ENCODE measurements at regions not wholly inside any gene's neighbourhood (a gene's known extent, or its start where the extent isn't known, plus 50 kb on each side); places are given as distances from the start of the nearest gene placed in this dataset.

- Histone ChIP-seq H2AFZ (ENCODE audit: low read length) (peak overlapping the region; percentile 76), H2BK12ac (ENCODE audit: low read length) (no peak overlapping the region), H3K4ac (ENCODE audit: low read length) (no peak overlapping the region), H3K9me3 (replicated peaks in 1 of 2; ENCODE audit: control insufficient read depth in 2 of 2, insufficient read depth in 1 of 2, low read depth in 1 of 2, low read length in 2 of 2) (no peaks in the 10 kb centered on the region), H3K18ac (ENCODE audit: low read length) (no peak overlapping the region), H3K27me3 (ENCODE audit: control insufficient read depth in 3 of 3, insufficient read depth in 3 of 3, low read depth in 1 of 3, low read length in 3 of 3) (no peaks in the 10 kb centered on the region), H2BK15ac (ENCODE audit: low read length) (no peak overlapping the region), H3K4me2 (ENCODE audit: insufficient read depth, low read length, poor library complexity, severe bottlenecking) (no peak overlapping the region), H3K14ac (ENCODE audit: low read length) (no peak overlapping the region), H4K8ac (ENCODE audit: low read depth, low read length) (no peak overlapping the region), H2AK5ac (ENCODE audit: low read depth, low read length) (no peak overlapping the region), H3K4me3 (ENCODE audit: low read length in 2 of 2) (no peak overlapping the region), H3K4me1 (ENCODE audit: control insufficient read depth in 2 of 2, insufficient read depth in 1 of 2, low read depth in 1 of 2, low read length in 2 of 2) (peaks cover 4 to 7% of the 10 kb centered on the region in 2 donors), H4K91ac (ENCODE audit: low read depth, low read length, poor library complexity) (no peak overlapping the region), H2BK120ac (ENCODE audit: low read depth, low read length) (no peak overlapping the region), H3K27ac (replicated peaks; ENCODE audit: low read length) (no peak overlapping the region), H3K9ac (ENCODE audit: low read depth, low read length, poor library complexity) (no peak overlapping the region), H3K79me1 (ENCODE audit: low read depth, low read length) (no peaks in the 10 kb centered on the region), H2BK5ac (ENCODE audit: low read length) (no peak overlapping the region), H3K23ac (ENCODE audit: low read depth, low read length, poor library complexity) (no peak overlapping the region), H3K36me3 (replicated peaks in 1 of 2; ENCODE audit: control insufficient read depth in 2 of 2, insufficient read depth in 2 of 2, low read length in 2 of 2) (no peaks in the 10 kb centered on the region)
- WGBS, 2 donors (ENCODE audit: extremely low coverage in 2 of 2, insufficient read length in 2 of 2, insufficient replicate concordance in 1 of 2): no CpG with 5 or more reads among the region's 9 CpGs
- no peak for DNase-seq (ENCODE audit: low spot score)
Measured at GRCh38 chr2:64260817-64261216, 116.6 kb upstream of the PELI1 start.

GRCh38 chr2:64262071-64262470 lies 117.9 kb upstream of the PELI1 start:
- no peak overlapping the region for H3K23ac ChIP-seq (ENCODE audit: low read depth, low read length, poor library complexity)
- no peak overlapping the region for H4K91ac ChIP-seq (ENCODE audit: low read depth, low read length, poor library complexity)
- DNase-seq (ENCODE audit: low spot score): no peak
- no peak overlapping the region for H3K4me2 ChIP-seq (ENCODE audit: insufficient read depth, low read length, poor library complexity, severe bottlenecking)
- no peak overlapping the region for H2AK5ac ChIP-seq (ENCODE audit: low read depth, low read length)
- H3K36me3 ChIP-seq (replicated peaks in 1 of 2; ENCODE audit: control insufficient read depth in 2 of 2, insufficient read depth in 2 of 2, low read length in 2 of 2): no peaks in the 10 kb centered on the region
- H3K14ac ChIP-seq (ENCODE audit: low read length): no peak overlapping the region
- H3K4me3 ChIP-seq (ENCODE audit: low read length in 2 of 2): no peak overlapping the region
- no peak overlapping the region for H4K8ac ChIP-seq (ENCODE audit: low read depth, low read length)
- no peak overlapping the region for H3K27ac ChIP-seq (replicated peaks; ENCODE audit: low read length)
- no peak overlapping the region for H3K18ac ChIP-seq (ENCODE audit: low read length)
- no peak overlapping the region for H2BK12ac ChIP-seq (ENCODE audit: low read length)
- no peak overlapping the region for H2BK15ac ChIP-seq (ENCODE audit: low read length)
- no peak overlapping the region for H2BK120ac ChIP-seq (ENCODE audit: low read depth, low read length)
- H2AFZ ChIP-seq (ENCODE audit: low read length): no peak overlapping the region
- no peak overlapping the region for H3K4ac ChIP-seq (ENCODE audit: low read length)
- no peak overlapping the region for H3K9ac ChIP-seq (ENCODE audit: low read depth, low read length, poor library complexity)
- H3K27me3 ChIP-seq (ENCODE audit: control insufficient read depth in 3 of 3, insufficient read depth in 3 of 3, low read depth in 1 of 3, low read length in 3 of 3): no peaks in the 10 kb centered on the region
- peaks cover 0 to 2% of the 10 kb centered on the region in 2 donors for H3K9me3 ChIP-seq (replicated peaks in 1 of 2; ENCODE audit: control insufficient read depth in 2 of 2, insufficient read depth in 1 of 2, low read depth in 1 of 2, low read length in 2 of 2)
- peaks cover 4 to 7% of the 10 kb centered on the region in 2 donors for H3K4me1 ChIP-seq (ENCODE audit: control insufficient read depth in 2 of 2, insufficient read depth in 1 of 2, low read depth in 1 of 2, low read length in 2 of 2)
- H2BK5ac ChIP-seq (ENCODE audit: low read length): no peak overlapping the region
- WGBS, 2 donors (ENCODE audit: extremely low coverage in 2 of 2, insufficient read length in 2 of 2, insufficient replicate concordance in 1 of 2): no CpG with 5 or more reads among the region's 3 CpGs
- no peaks in the 10 kb centered on the region for H3K79me1 ChIP-seq (ENCODE audit: low read depth, low read length)

- no peak overlapping the region for H4K91ac ChIP-seq (ENCODE audit: low read depth, low read length, poor library complexity)
- H3K79me1 ChIP-seq (ENCODE audit: low read depth, low read length): no peaks in the 10 kb centered on the region
- no peak for DNase-seq (ENCODE audit: low spot score)
- no peak overlapping the region for H2BK5ac ChIP-seq (ENCODE audit: low read length)
- H4K8ac ChIP-seq (ENCODE audit: low read depth, low read length): no peak overlapping the region
- no peak overlapping the region for H3K27ac ChIP-seq (replicated peaks; ENCODE audit: low read length)
- H2BK120ac ChIP-seq (ENCODE audit: low read depth, low read length): no peak overlapping the region
- no CpG with 5 or more reads among the region's 3 CpGs for WGBS, 2 donors (ENCODE audit: extremely low coverage in 2 of 2, insufficient read length in 2 of 2, insufficient replicate concordance in 1 of 2)
- no peak overlapping the region for H3K4me3 ChIP-seq (ENCODE audit: low read length in 2 of 2)
- H2AK5ac ChIP-seq (ENCODE audit: low read depth, low read length): no peak overlapping the region
- H2BK15ac ChIP-seq (ENCODE audit: low read length): no peak overlapping the region
- no peak overlapping the region for H3K4ac ChIP-seq (ENCODE audit: low read length)
- H3K4me2 ChIP-seq (ENCODE audit: insufficient read depth, low read length, poor library complexity, severe bottlenecking): no peak overlapping the region
- H3K9me3 ChIP-seq (replicated peaks in 1 of 2; ENCODE audit: control insufficient read depth in 2 of 2, insufficient read depth in 1 of 2, low read depth in 1 of 2, low read length in 2 of 2): peaks cover 0 to 2% of the 10 kb centered on the region in 2 donors
- no peak overlapping the region for H3K18ac ChIP-seq (ENCODE audit: low read length)
- no peak overlapping the region for H3K9ac ChIP-seq (ENCODE audit: low read depth, low read length, poor library complexity)
- H3K23ac ChIP-seq (ENCODE audit: low read depth, low read length, poor library complexity): no peak overlapping the region
- H3K14ac ChIP-seq (ENCODE audit: low read length): no peak overlapping the region
- no peaks in the 10 kb centered on the region for H3K36me3 ChIP-seq (replicated peaks in 1 of 2; ENCODE audit: control insufficient read depth in 2 of 2, insufficient read depth in 2 of 2, low read length in 2 of 2)
- H3K27me3 ChIP-seq (ENCODE audit: control insufficient read depth in 3 of 3, insufficient read depth in 3 of 3, low read depth in 1 of 3, low read length in 3 of 3): no peaks in the 10 kb centered on the region
- peaks cover 7 to 9% of the 10 kb centered on the region in 2 donors for H3K4me1 ChIP-seq (ENCODE audit: control insufficient read depth in 2 of 2, insufficient read depth in 1 of 2, low read depth in 1 of 2, low read length in 2 of 2)
- H2BK12ac ChIP-seq (ENCODE audit: low read length): no peak overlapping the region
- H2AFZ ChIP-seq (ENCODE audit: low read length): no peak overlapping the region
Measured at GRCh38 chr2:64262816-64263215, 118.6 kb upstream of the PELI1 start.

GRCh38 chr2:64263315-64263714 lies 119.1 kb upstream of the PELI1 start:
- H3K4me2 ChIP-seq (ENCODE audit: insufficient read depth, low read length, poor library complexity, severe bottlenecking): no peak overlapping the region
- no peak for DNase-seq (ENCODE audit: low spot score)
- H2BK120ac ChIP-seq (ENCODE audit: low read depth, low read length): no peak overlapping the region
- H2BK5ac ChIP-seq (ENCODE audit: low read length): no peak overlapping the region
- H3K27ac ChIP-seq (replicated peaks; ENCODE audit: low read length): no peak overlapping the region
- no peak overlapping the region for H3K18ac ChIP-seq (ENCODE audit: low read length)
- H3K27me3 ChIP-seq (ENCODE audit: control insufficient read depth in 3 of 3, insufficient read depth in 3 of 3, low read depth in 1 of 3, low read length in 3 of 3): no peaks in the 10 kb centered on the region
- no peak overlapping the region for H3K23ac ChIP-seq (ENCODE audit: low read depth, low read length, poor library complexity)
- H3K4me1 ChIP-seq (ENCODE audit: control insufficient read depth in 2 of 2, insufficient read depth in 1 of 2, low read depth in 1 of 2, low read length in 2 of 2): peaks cover 7 to 9% of the 10 kb centered on the region in 2 donors
- H3K9ac ChIP-seq (ENCODE audit: low read depth, low read length, poor library complexity): no peak overlapping the region
- H2BK12ac ChIP-seq (ENCODE audit: low read length): no peak overlapping the region
- peaks cover 0 to 2% of the 10 kb centered on the region in 2 donors for H3K9me3 ChIP-seq (replicated peaks in 1 of 2; ENCODE audit: control insufficient read depth in 2 of 2, insufficient read depth in 1 of 2, low read depth in 1 of 2, low read length in 2 of 2)
- H4K8ac ChIP-seq (ENCODE audit: low read depth, low read length): no peak overlapping the region
- WGBS, 2 donors (ENCODE audit: extremely low coverage in 2 of 2, insufficient read length in 2 of 2, insufficient replicate concordance in 1 of 2): no CpG with 5 or more reads among the region's 6 CpGs
- no peaks in the 10 kb centered on the region for H3K79me1 ChIP-seq (ENCODE audit: low read depth, low read length)
- no peak overlapping the region for H4K91ac ChIP-seq (ENCODE audit: low read depth, low read length, poor library complexity)
- H3K36me3 ChIP-seq (replicated peaks in 1 of 2; ENCODE audit: control insufficient read depth in 2 of 2, insufficient read depth in 2 of 2, low read length in 2 of 2): no peaks in the 10 kb centered on the region
- no peak overlapping the region for H2BK15ac ChIP-seq (ENCODE audit: low read length)
- no peak overlapping the region for H2AK5ac ChIP-seq (ENCODE audit: low read depth, low read length)
- H3K14ac ChIP-seq (ENCODE audit: low read length): no peak overlapping the region
- H3K4ac ChIP-seq (ENCODE audit: low read length): no peak overlapping the region
- no peak overlapping the region for H3K4me3 ChIP-seq (ENCODE audit: low read length in 2 of 2)
- no peak overlapping the region for H2AFZ ChIP-seq (ENCODE audit: low read length)

All from neuronal stem cell (in vitro differentiated cells).